ENCODE measurements at regions not wholly inside any gene's neighbourhood (a gene's known extent, or its start where the extent isn't known, plus 50 kb on each side); places are given as distances from the start of the nearest gene placed in this dataset.

DNA sequence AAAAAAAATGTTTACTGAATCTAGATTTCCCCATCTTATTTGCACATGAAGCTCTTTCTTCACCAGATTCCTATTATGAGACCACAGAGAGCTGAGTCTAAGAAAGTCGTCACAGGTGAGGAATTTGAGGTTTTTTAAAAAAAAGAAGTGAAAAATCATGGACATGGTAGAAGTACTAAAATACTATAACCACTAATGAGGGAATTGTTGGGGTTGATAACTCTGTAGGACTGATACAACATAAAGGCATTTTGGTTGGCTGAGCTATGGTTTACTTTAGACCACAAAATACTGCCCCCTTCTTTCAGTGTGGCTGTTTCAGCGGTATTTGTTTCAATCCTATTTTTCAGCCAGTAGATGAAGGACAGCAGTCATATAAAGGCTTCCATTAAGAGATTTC is 1111.3 kb downstream of the TYW1 start:
- ChIA-PET CTCF (no interaction called here), POLR2A (no interaction called here)
- Histone ChIP-seq H3K36me3 (ENCODE audit: insufficient read depth, low read length) (no peaks in the 10 kb centered on the region), H3K9me3 (ENCODE audit: low read length) (no peaks in the 10 kb centered on the region), H3K27me3 (ENCODE audit: insufficient read depth, low read length, poor library complexity, severe bottlenecking) (no peaks in the 10 kb centered on the region), H3K4me1 (ENCODE audit: insufficient read depth, low read length) (no peaks in the 10 kb centered on the region), H3K4me3 (ENCODE audit: low read length) (no peak overlapping the region), H3K27ac (ENCODE audit: low read depth, low read length) (no peak overlapping the region)
- H3K27me3 Mint-ChIP-seq, result peaks cover 0 to 3% of the 10 kb centered on the region in 2 donors
- H3K4me3 Mint-ChIP-seq, result no peak overlapping the region
- no peaks in the 10 kb centered on the region for H3K36me3 Mint-ChIP-seq
- no peak for DNase-seq
- peaks cover 2 to 16% (median 9%) of the 10 kb centered on the region in 5 donors for H3K9me3 Mint-ChIP-seq
- no peak overlapping the region for H3K27ac Mint-ChIP-seq
- no peaks in the 10 kb centered on the region for H3K4me1 Mint-ChIP-seq

DNA sequence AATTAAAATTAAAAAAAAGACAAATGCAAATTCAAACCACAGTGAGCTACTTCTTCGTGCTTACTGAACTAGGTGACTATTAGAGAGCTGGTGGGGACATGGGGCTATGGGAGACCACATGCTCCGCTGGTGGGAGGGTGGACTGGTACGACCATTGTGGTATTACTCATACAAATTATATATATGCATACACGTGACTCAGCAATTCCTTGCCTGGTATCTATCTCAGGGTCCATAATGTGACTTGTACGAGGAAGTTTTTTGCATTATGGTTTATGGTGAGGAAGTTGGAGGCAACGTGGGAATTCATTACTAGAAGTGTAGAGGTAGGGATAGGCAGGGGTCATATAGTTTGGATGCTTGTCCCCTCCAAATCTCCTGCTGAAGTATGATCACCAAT is 1112.7 kb downstream of the TYW1 start:
- Histone ChIP-seq H3K27me3 (ENCODE audit: insufficient read depth, low read length, poor library complexity, severe bottlenecking) (no peaks in the 10 kb centered on the region), H3K4me1 (ENCODE audit: insufficient read depth, low read length) (no peaks in the 10 kb centered on the region), H3K9me3 (ENCODE audit: low read length) (no peaks in the 10 kb centered on the region), H3K36me3 (ENCODE audit: insufficient read depth, low read length) (no peaks in the 10 kb centered on the region), H3K27ac (ENCODE audit: low read depth, low read length) (no peak overlapping the region), H3K4me3 (ENCODE audit: low read length) (no peak overlapping the region)
- ChIA-PET POLR2A (no interaction called here), CTCF (no interaction called here)
- no peaks in the 10 kb centered on the region for H3K36me3 Mint-ChIP-seq
- H3K27ac Mint-ChIP-seq, result no peak overlapping the region
- no peak overlapping the region for H3K4me3 Mint-ChIP-seq
- H3K9me3 Mint-ChIP-seq, result peaks cover 2 to 16% (median 9%) of the 10 kb centered on the region in 5 donors
- H3K4me1 Mint-ChIP-seq, result no peaks in the 10 kb centered on the region
- DNase-seq, result no peak
- H3K27me3 Mint-ChIP-seq, result no peaks in the 10 kb centered on the region

DNA sequence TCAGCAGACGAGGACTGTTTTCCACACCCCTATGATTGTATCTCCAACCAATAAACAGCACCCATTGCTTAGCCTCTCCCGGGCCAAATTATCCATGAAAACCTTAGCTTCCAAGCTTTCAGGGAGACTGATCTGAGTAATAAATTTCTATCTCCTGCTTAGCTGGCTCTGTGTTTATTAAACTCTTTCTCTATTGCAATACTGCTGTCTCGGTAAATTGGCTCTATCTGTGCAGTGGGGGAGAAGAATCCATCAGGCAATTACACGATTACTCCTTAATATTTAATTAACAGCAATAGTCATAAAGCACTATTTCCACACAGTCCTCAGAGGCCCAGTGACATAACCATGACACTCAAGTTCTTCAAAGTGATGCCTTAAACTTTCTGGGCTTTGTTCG is 1122.8 kb downstream of the TYW1 start:
- no peaks in the 10 kb centered on the region for H3K27me3 Mint-ChIP-seq
- Histone ChIP-seq H3K36me3 (ENCODE audit: insufficient read depth, low read length) (no peaks in the 10 kb centered on the region), H3K4me3 (ENCODE audit: low read length) (no peak overlapping the region), H3K27me3 (ENCODE audit: insufficient read depth, low read length, poor library complexity, severe bottlenecking) (no peaks in the 10 kb centered on the region), H3K9me3 (ENCODE audit: low read length) (peaks cover 8% of the 10 kb centered on the region), H3K4me1 (ENCODE audit: insufficient read depth, low read length) (no peaks in the 10 kb centered on the region), H3K27ac (ENCODE audit: low read depth, low read length) (no peak overlapping the region)
- POLR2A ChIA-PET, result no interaction called here
- CTCF ChIA-PET, result no interaction called here
- no peak overlapping the region for H3K27ac Mint-ChIP-seq
- H3K4me1 Mint-ChIP-seq, result no peaks in the 10 kb centered on the region
- peaks cover 0 to 2% (median 0%) of the 10 kb centered on the region in 3 donors for H3K36me3 Mint-ChIP-seq
- peaks cover 16 to 35% (median 29%) of the 10 kb centered on the region in 5 donors for H3K9me3 Mint-ChIP-seq
- no peak for DNase-seq
- H3K4me3 Mint-ChIP-seq, result no peak overlapping the region

DNA sequence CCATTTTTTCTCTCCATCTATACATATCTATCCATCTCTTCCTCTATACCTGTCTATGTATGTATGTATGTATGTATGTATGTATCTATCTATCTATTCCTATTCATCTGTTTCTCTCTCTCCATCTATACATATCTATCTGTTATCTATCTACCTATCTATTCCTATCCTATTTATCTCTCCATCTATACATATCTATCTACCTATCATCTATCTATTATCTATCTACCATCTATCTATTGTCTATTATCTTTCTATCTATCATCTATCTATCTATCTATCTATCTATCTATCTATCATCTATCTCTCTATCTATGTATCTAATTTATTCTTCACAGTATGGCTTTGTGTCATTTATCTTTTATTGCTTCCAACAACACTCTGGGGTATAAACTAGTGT is 1124.4 kb downstream of the TYW1 start:
- H3K27me3 ChIP-seq (ENCODE audit: insufficient read depth, low read length, poor library complexity, severe bottlenecking), result no peaks in the 10 kb centered on the region
- no peak for DNase-seq
- Mint-ChIP-seq H3K4me1 (no peaks in the 10 kb centered on the region), H3K27me3 (no peaks in the 10 kb centered on the region), H3K36me3 (peaks cover 0 to 2% (median 0%) of the 10 kb centered on the region in 3 donors), H3K9me3 (peaks cover 17 to 38% (median 29%) of the 10 kb centered on the region in 5 donors), H3K27ac (no peak overlapping the region), H3K4me3 (no peak overlapping the region)
- H3K27ac ChIP-seq (ENCODE audit: low read depth, low read length), result no peak overlapping the region
- peaks cover 8% of the 10 kb centered on the region for H3K9me3 ChIP-seq (ENCODE audit: low read length)
- CTCF ChIA-PET, result no interaction called here
- no peaks in the 10 kb centered on the region for H3K36me3 ChIP-seq (ENCODE audit: insufficient read depth, low read length)
- POLR2A ChIA-PET, result no interaction called here
- H3K4me3 ChIP-seq (ENCODE audit: low read length), result no peak overlapping the region
- no peaks in the 10 kb centered on the region for H3K4me1 ChIP-seq (ENCODE audit: insufficient read depth, low read length)

DNA sequence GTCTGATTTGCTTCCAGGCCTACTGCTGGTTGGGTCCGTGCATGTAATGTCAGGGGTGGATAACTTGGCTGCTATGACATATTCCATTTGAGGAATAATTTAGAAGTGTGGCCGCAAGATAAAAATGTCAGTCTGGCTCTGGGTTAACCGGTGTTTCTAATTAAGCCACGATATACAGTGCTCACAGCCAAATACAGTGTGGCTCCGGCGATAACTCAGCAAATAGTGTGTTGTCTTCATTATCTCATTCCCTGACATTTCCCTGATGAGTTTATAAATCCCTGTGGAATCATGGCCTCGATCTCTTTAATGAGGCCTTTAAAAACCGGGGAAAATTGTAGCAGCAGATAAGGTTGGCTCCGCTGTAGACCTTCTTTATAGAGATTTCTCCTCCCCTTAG is 1125.0 kb downstream of the TYW1 start:
- POLR2A ChIA-PET, result no interaction called here
- H3K9me3 Mint-ChIP-seq, result peaks cover 17 to 41% (median 25%) of the 10 kb centered on the region in 5 donors
- no peak overlapping the region for H3K27ac Mint-ChIP-seq

DNA sequence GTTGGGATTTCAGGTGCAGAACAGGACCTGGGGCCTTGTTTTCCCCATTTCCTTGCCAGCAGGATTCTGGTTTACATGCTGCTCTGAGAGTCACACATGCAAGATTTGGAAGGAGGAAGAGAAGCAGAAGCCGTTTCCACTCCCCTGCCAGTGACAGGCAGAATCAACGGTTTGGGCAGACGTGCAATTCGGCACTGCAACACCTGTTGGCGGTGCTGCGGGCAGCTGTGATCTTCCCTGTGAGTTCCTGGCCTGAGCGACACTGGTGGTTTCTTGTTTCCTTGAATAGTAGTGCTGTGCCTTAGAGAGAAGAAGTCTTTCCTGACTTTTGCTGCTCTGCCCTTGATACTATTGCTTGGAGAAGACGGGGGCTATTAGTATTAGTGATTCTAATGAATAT is 1126.2 kb downstream of the TYW1 start:
- Mint-ChIP-seq H3K9me3 (peaks cover 12 to 36% (median 22%) of the 10 kb centered on the region in 5 donors), H3K27ac (no peak overlapping the region), H3K4me3 (no peak overlapping the region), H3K36me3 (peaks cover 0 to 2% (median 0%) of the 10 kb centered on the region in 3 donors), H3K27me3 (no peaks in the 10 kb centered on the region), H3K4me1 (no peaks in the 10 kb centered on the region)
- Histone ChIP-seq H3K4me1 (ENCODE audit: insufficient read depth, low read length) (no peaks in the 10 kb centered on the region), H3K27me3 (ENCODE audit: insufficient read depth, low read length, poor library complexity, severe bottlenecking) (no peaks in the 10 kb centered on the region), H3K27ac (ENCODE audit: low read depth, low read length) (no peak overlapping the region), H3K4me3 (ENCODE audit: low read length) (no peak overlapping the region), H3K9me3 (ENCODE audit: low read length) (peaks cover 8% of the 10 kb centered on the region), H3K36me3 (ENCODE audit: insufficient read depth, low read length) (no peaks in the 10 kb centered on the region)
- DNase-seq, result no peak
- ChIA-PET POLR2A (no interaction called here), CTCF (no interaction called here)

More for the DNA sequence above, 1125.0 kb downstream of the TYW1 start:
- no peaks in the 10 kb centered on the region for H3K27me3 ChIP-seq (ENCODE audit: insufficient read depth, low read length, poor library complexity, severe bottlenecking)
- H3K4me3 Mint-ChIP-seq, result no peak overlapping the region
- H3K36me3 ChIP-seq (ENCODE audit: insufficient read depth, low read length), result no peaks in the 10 kb centered on the region
- DNase-seq, result no peak
- H3K36me3 Mint-ChIP-seq, result peaks cover 0 to 2% (median 0%) of the 10 kb centered on the region in 3 donors
- H3K4me3 ChIP-seq (ENCODE audit: low read length), result no peak overlapping the region
- CTCF ChIA-PET, result interaction anchor here (0.7 kb wide), 1 partner anchor 407 kb away, joined by 3 read pairs; no protein-coding TSS in a partner anchor
- no peaks in the 10 kb centered on the region for H3K4me1 Mint-ChIP-seq
- H3K27ac ChIP-seq (ENCODE audit: low read depth, low read length), result no peak overlapping the region
- H3K9me3 ChIP-seq (ENCODE audit: low read length), result peaks cover 8% of the 10 kb centered on the region
- no peaks in the 10 kb centered on the region for H3K4me1 ChIP-seq (ENCODE audit: insufficient read depth, low read length)
- no peaks in the 10 kb centered on the region for H3K27me3 Mint-ChIP-seq

DNA sequence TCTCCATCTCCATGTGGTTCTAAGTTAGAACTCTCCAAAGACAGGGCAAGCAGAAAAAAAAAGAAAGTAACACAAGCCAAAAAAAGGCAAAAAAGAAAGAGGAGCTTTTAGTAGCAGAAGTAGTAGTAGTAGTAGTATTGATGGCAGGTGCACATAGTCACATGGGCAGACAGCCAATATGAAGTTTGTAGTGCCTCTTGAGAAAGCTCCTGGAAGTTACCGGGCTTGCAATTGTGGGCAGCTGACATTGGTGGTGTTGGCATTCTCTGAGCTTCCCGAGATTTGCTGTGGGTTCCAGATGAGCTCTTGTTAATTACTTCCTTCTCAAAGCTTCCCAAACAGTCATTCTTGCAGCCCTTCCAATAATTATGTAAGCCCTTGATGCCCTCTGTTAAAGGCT is 1128.5 kb downstream of the TYW1 start:
- H3K4me1 ChIP-seq (ENCODE audit: insufficient read depth, low read length), result no peaks in the 10 kb centered on the region
- Mint-ChIP-seq H3K4me3 (no peak overlapping the region), H3K4me1 (no peaks in the 10 kb centered on the region), H3K36me3 (no peaks in the 10 kb centered on the region), H3K27me3 (no peaks in the 10 kb centered on the region), H3K27ac (no peak overlapping the region), H3K9me3 (peaks cover 5 to 19% (median 8%) of the 10 kb centered on the region in 5 donors)
- no peaks in the 10 kb centered on the region for H3K36me3 ChIP-seq (ENCODE audit: insufficient read depth, low read length)
- H3K4me3 ChIP-seq (ENCODE audit: low read length), result no peak overlapping the region
- POLR2A ChIA-PET, result no interaction called here
- H3K27ac ChIP-seq (ENCODE audit: low read depth, low read length), result no peak overlapping the region
- H3K9me3 ChIP-seq (ENCODE audit: low read length), result no peaks in the 10 kb centered on the region
- CTCF ChIA-PET, result no interaction called here
- H3K27me3 ChIP-seq (ENCODE audit: insufficient read depth, low read length, poor library complexity, severe bottlenecking), result no peaks in the 10 kb centered on the region
- DNase-seq, result no peak

DNA sequence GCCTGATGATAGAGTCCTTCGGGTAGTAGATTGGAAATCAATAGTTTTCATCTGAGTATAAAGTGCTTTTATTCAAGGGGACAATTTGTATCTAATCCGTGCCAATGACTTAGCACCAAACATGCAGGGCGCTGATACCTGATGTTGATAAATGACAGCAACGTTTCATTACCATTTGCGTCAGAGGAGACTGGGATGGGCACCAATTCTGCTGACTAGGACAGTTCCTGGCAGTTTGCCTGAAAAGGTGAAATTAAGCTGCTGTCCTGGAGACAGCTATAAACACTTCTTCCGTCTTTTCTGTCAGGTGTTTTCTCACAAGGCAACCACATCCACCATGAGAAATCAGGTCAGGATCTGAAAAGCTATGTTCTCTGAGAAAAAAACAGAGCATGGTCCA is 1136.4 kb downstream of the TYW1 start:
- H3K27ac Mint-ChIP-seq, result no peak overlapping the region
- Histone ChIP-seq H3K27ac (ENCODE audit: low read depth, low read length) (no peak overlapping the region), H3K4me1 (ENCODE audit: insufficient read depth, low read length) (no peaks in the 10 kb centered on the region), H3K27me3 (ENCODE audit: insufficient read depth, low read length, poor library complexity, severe bottlenecking) (no peaks in the 10 kb centered on the region), H3K4me3 (ENCODE audit: low read length) (no peak overlapping the region), H3K9me3 (ENCODE audit: low read length) (no peaks in the 10 kb centered on the region), H3K36me3 (ENCODE audit: insufficient read depth, low read length) (no peaks in the 10 kb centered on the region)
- CTCF ChIA-PET, result no interaction called here
- no peaks in the 10 kb centered on the region for H3K27me3 Mint-ChIP-seq
- H3K9me3 Mint-ChIP-seq, result peaks cover 0 to 11% (median 2%) of the 10 kb centered on the region in 5 donors
- H3K4me1 Mint-ChIP-seq, result no peaks in the 10 kb centered on the region
- H3K4me3 Mint-ChIP-seq, result no peak overlapping the region
- POLR2A ChIA-PET, result no interaction called here
- no peak for DNase-seq
- H3K36me3 Mint-ChIP-seq, result no peaks in the 10 kb centered on the region

DNA sequence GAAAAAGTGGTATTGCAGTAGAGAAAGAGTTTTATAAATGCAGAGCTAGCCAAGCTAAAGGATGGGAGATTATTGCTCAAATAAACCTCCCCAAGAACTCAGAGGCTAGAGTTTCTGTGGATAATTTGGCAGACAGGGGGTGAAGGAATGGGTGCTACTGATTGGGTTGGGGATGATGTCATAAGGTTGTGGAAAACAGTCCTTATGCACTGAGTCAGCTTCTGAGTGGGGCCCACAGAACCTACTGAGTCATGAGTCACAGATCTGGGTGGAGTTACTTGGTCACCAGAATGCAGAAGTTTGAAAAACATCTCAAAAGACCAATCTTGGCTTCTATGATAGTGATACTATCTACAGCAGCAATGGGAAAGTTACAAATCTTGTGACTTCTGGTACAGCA is 1146.7 kb downstream of the TYW1 start:
- Mint-ChIP-seq H3K36me3 (no peaks in the 10 kb centered on the region), H3K4me1 (no peaks in the 10 kb centered on the region), H3K27ac (no peak overlapping the region), H3K4me3 (no peak overlapping the region), H3K27me3 (no peaks in the 10 kb centered on the region), H3K9me3 (peaks cover 6 to 35% (median 26%) of the 10 kb centered on the region in 5 donors)
- Histone ChIP-seq H3K27ac (ENCODE audit: low read depth, low read length) (no peak overlapping the region), H3K36me3 (ENCODE audit: insufficient read depth, low read length) (no peaks in the 10 kb centered on the region), H3K27me3 (ENCODE audit: insufficient read depth, low read length, poor library complexity, severe bottlenecking) (no peaks in the 10 kb centered on the region), H3K4me1 (ENCODE audit: insufficient read depth, low read length) (no peaks in the 10 kb centered on the region), H3K9me3 (ENCODE audit: low read length) (no peaks in the 10 kb centered on the region), H3K4me3 (ENCODE audit: low read length) (no peak overlapping the region)
- CTCF ChIA-PET, result no interaction called here
- POLR2A ChIA-PET, result no interaction called here
- no peak for DNase-seq
